GM19467 (cell line): ENCODE measurements at regions not wholly inside any gene's neighbourhood (a gene's known extent, or its start where the extent isn't known, plus 50 kb on each side); places are given as distances from the start of the nearest gene placed in this dataset.

ENCODE experiments used
- ATAC-seq: cut with Tn5 transposase; IDR thresholded peaks from one replicate; pipeline ENCODE4 v1.9.1; 2021; ENCODE audit warnings: mild to moderate bottlenecking, moderate library complexity; ENCODE audit not compliant: unreplicated experiment

GRCh38 chr2:106977717-106978116 lies 91.8 kb upstream of the ST6GAL2 start:
- no peak for ATAC-seq

GRCh38 chr2:106978647-106979046 lies 92.7 kb upstream of the ST6GAL2 start:
- no peak for ATAC-seq

- ATAC-seq: no peak
Measured at GRCh38 chr2:106981491-106981890, 95.5 kb upstream of the ST6GAL2 start.

- no peak for ATAC-seq
Measured at GRCh38 chr2:106982350-106982749, 96.4 kb upstream of the ST6GAL2 start.

- ATAC-seq: no peak
Measured at GRCh38 chr2:106983305-106983704, 97.3 kb upstream of the ST6GAL2 start.

- ATAC-seq: no peak
Measured at GRCh38 chr2:106988361-106988760, 102.4 kb upstream of the ST6GAL2 start.

GRCh38 chr2:106990297-106990696 lies 104.3 kb upstream of the ST6GAL2 start:
- no peak for ATAC-seq

- no peak for ATAC-seq
Measured at GRCh38 chr2:106991866-106992265, 105.9 kb upstream of the ST6GAL2 start.

GRCh38 chr2:106995556-106995955 lies 109.6 kb upstream of the ST6GAL2 start:
- no peak for ATAC-seq

GRCh38 chr2:106996171-106996769 lies 110.3 kb upstream of the ST6GAL2 start:
- ATAC-seq: no peak

- no peak for ATAC-seq
Measured at GRCh38 chr2:106997204-106997603, 111.2 kb upstream of the ST6GAL2 start.

- no peak for ATAC-seq
Measured at GRCh38 chr2:107001062-107001461, 115.1 kb upstream of the ST6GAL2 start.

- no peak for ATAC-seq
Measured at GRCh38 chr2:107001551-107001950, 115.6 kb upstream of the ST6GAL2 start.

GRCh38 chr2:107001964-107002696 lies 116.2 kb upstream of the ST6GAL2 start:
- ATAC-seq: no peak

GRCh38 chr2:107002735-107003134 lies 116.8 kb upstream of the ST6GAL2 start:
- ATAC-seq: no peak

- ATAC-seq: no peak
Measured at GRCh38 chr2:107005853-107006252, 119.9 kb upstream of the ST6GAL2 start.

GRCh38 chr2:107006836-107007235 lies 120.9 kb upstream of the ST6GAL2 start:
- no peak for ATAC-seq

GRCh38 chr2:107007927-107008326 lies 122.0 kb upstream of the ST6GAL2 start:
- no peak for ATAC-seq

GRCh38 chr2:107008843-107009242 lies 122.9 kb upstream of the ST6GAL2 start:
- no peak for ATAC-seq

GRCh38 chr2:107009275-107009674 lies 123.3 kb upstream of the ST6GAL2 start:
- no peak for ATAC-seq

GRCh38 chr2:107012714-107013306 lies 126.8 kb upstream of the ST6GAL2 start:
- ATAC-seq: no peak

GRCh38 chr2:107013884-107014283 lies 127.9 kb upstream of the ST6GAL2 start:
- no peak for ATAC-seq
